Right forelimb (tissue), 1 donor: ENCODE measurements at regions not wholly inside any gene's neighbourhood (a gene's known extent, or its start where the extent isn't known, plus 50 kb on each side); places are given as distances from the start of the nearest gene placed in this dataset.
A peak's percentile ranks its signal among the peaks of the same experiment; 100 is the strongest.

ENCODE experiments used
- DNase-seq: peaks from one replicate; pipeline ENCODE4 v3.0.0-alpha.2; 2018

GRCh38 chr16:6644916-6645315, 687.7 kb upstream of the RBFOX1 start:
- no peak for DNase-seq

GRCh38 chr16:6643080-6643686, 689.5 kb upstream of the RBFOX1 start:
- DNase-seq: peak; percentile 66

- no peak for DNase-seq
Measured at GRCh38 chr16:6642271-6642670, 690.4 kb upstream of the RBFOX1 start.

- DNase-seq: no peak
Measured at GRCh38 chr16:6641091-6641490, 691.6 kb upstream of the RBFOX1 start.

- DNase-seq: no peak
Measured at GRCh38 chr16:6636457-6636856, 696.2 kb upstream of the RBFOX1 start.

GRCh38 chr16:6634151-6634550, 698.5 kb upstream of the RBFOX1 start:
- no peak for DNase-seq

- no peak for DNase-seq
Measured at GRCh38 chr16:6633456-6633855, 699.2 kb upstream of the RBFOX1 start.

GRCh38 chr16:6629110-6629509, 703.5 kb upstream of the RBFOX1 start:
- no peak for DNase-seq

- no peak for DNase-seq
Measured at GRCh38 chr16:6625606-6626005, 707.0 kb upstream of the RBFOX1 start.

GRCh38 chr16:6618874-6619273, 713.8 kb upstream of the RBFOX1 start:
- DNase-seq: no peak

- no peak for DNase-seq
Measured at GRCh38 chr16:6616746-6617145, 715.9 kb upstream of the RBFOX1 start.

GRCh38 chr16:6615636-6616035, 717.0 kb upstream of the RBFOX1 start:
- DNase-seq: no peak

GRCh38 chr16:6611535-6611934, 721.1 kb upstream of the RBFOX1 start:
- DNase-seq: no peak

- DNase-seq: no peak
Measured at GRCh38 chr16:6605490-6605889, 727.2 kb upstream of the RBFOX1 start.

GRCh38 chr16:6603780-6604325, 728.8 kb upstream of the RBFOX1 start:
- no peak for DNase-seq

- no peak for DNase-seq
Measured at GRCh38 chr16:6602405-6602804, 730.2 kb upstream of the RBFOX1 start.

- DNase-seq: no peak
Measured at GRCh38 chr16:6600167-6600566, 732.5 kb upstream of the RBFOX1 start.

GRCh38 chr16:6593799-6594198, 738.8 kb upstream of the RBFOX1 start:
- no peak for DNase-seq

- no peak for DNase-seq
Measured at GRCh38 chr16:6576606-6577005, 756.0 kb upstream of the RBFOX1 start.

GRCh38 chr16:6576113-6576512, 756.5 kb upstream of the RBFOX1 start:
- no peak for DNase-seq

- no peak for DNase-seq
Measured at GRCh38 chr16:6574146-6574545, 758.5 kb upstream of the RBFOX1 start.

- peak; percentile 46 for DNase-seq
Measured at GRCh38 chr16:6573577-6573976, 759.1 kb upstream of the RBFOX1 start.

GRCh38 chr16:6571044-6571443, 761.6 kb upstream of the RBFOX1 start:
- DNase-seq: no peak

- DNase-seq: no peak
Measured at GRCh38 chr16:6570530-6570929, 762.1 kb upstream of the RBFOX1 start.

GRCh38 chr16:6562986-6563385, 769.7 kb upstream of the RBFOX1 start:
- no peak for DNase-seq
